ENCODE measurements at regions not wholly inside any gene's neighbourhood (a gene's known extent, or its start where the extent isn't known, plus 50 kb on each side); places are given as distances from the start of the nearest gene placed in this dataset.
"Not testable (repeated sequence)": the region's sequence is repeated elsewhere in the genome, so short reads cannot be mapped to it uniquely, and the experiment has no call there.

DNA sequence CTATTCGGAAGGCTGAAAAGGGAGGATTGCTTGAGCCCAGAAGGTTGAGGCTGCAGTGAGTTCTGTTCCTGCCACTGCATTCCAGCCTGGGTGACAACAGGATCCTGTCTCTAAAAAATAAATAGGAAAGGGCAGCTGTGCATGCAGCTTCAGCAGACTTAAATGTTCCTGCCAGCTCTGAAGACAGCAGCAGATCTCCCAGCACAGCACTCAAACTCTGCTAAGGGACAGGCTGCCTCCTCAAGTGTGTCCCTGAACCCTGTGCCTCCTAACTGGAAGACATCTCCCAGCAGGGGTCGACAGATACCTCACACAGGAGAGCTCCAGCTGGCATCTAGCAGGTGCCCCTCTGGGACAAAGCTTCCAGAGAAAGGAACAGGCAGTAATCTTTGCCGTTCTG is 117.9 kb downstream of the CXCL12 start:
- DNase-seq, result no peak

- no peak for DNase-seq
Measured at GRCh38 chr10:44264244-44264643, 120.7 kb downstream of the CXCL12 start.

DNA sequence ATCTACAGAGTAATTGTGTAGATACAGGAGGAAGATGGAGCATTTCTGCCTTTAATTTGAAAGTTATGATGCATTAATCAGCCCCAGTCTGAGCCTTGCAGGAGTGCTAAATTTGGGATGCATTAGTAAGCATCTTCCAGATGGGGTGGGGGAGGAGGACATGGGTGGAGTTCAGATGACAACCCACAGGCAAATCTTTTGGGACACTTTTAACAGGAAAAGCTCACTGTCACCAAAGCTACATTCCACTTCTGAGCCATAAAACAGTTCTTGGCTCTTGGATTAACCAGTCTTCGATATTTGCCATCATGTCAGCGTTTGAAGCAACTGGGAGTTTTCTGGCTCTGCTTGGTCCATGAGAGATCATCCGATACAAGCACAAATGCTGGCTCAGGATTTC is 121.1 kb downstream of the CXCL12 start:
- no peak for DNase-seq

- no peak for DNase-seq
Measured at GRCh38 chr10:44262551-44263251, 122.2 kb downstream of the CXCL12 start.

GRCh38 chr10:44261710-44262455 is 123.0 kb downstream of the CXCL12 start:
- no peak for DNase-seq

- no peak for DNase-seq
Measured at GRCh38 chr10:44261296-44261695, 123.6 kb downstream of the CXCL12 start.

DNA sequence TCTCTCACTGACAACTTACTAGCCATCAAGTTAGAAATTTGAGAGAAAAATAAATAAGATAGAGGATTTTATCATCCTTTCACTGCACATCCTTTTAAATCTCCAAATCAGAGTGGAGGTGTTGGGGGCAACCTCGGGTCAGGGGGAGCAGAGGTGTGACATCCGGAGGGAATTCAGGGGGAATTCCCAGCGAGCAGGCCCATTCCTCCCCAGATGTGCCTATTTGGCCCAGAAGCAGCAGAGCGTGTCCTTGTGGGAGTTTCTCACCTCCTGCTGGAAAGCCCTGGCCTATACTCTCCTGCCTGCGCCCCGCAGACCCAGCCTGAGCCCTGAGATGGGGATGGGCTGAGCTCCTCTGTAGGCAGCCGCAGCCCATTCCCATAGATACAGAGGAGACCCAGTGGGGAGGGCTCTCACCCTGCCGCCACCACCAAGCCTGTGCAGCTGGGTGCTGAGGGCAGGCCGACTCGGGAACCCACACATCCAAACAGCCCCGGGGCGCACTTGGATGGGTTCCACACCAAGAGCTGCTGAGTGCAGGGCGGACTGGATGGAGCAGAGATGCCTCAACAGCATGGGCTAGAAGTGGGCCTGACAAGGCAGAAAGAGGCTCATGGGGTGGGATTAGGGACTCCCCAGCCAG is 124.5 kb downstream of the CXCL12 start:
- DNase-seq, result no peak

DNA sequence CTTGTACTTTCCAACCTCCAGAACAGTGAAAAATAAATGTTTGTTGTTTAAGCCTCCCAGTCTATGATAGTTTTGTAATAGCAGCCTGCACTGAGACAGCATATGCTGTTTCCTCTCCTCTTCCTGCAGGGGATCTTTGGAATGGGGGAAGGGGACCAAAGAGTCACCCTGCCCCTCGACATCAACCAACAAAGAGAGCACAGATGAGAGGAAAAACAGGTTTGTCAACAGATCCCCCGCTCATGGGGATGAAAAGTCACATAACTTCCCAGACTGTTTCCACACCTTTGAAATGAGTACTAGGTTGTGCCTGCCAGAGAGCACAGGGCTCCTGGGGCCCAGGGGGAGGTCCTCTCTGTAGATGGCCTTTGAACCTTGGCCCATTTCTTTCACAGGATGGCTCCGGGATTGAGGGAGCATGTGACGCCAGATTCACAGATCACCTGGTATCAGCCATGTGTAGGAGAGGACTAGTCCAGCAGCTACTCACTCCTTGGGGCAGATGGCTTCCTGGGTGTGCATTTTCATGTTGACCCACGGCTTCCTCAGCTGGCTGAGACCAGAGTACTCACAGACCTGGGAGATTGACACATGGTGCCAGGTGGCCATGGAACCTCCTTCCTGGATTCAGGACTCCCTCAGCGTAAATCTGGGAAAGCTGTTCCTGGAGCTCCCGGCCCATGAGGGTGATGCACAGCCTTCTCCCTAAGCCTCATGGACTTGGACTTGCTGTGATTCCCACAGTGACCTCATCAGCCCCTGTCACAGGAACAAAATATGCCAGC is 125.6 kb downstream of the CXCL12 start:
- no peak for DNase-seq

DNA sequence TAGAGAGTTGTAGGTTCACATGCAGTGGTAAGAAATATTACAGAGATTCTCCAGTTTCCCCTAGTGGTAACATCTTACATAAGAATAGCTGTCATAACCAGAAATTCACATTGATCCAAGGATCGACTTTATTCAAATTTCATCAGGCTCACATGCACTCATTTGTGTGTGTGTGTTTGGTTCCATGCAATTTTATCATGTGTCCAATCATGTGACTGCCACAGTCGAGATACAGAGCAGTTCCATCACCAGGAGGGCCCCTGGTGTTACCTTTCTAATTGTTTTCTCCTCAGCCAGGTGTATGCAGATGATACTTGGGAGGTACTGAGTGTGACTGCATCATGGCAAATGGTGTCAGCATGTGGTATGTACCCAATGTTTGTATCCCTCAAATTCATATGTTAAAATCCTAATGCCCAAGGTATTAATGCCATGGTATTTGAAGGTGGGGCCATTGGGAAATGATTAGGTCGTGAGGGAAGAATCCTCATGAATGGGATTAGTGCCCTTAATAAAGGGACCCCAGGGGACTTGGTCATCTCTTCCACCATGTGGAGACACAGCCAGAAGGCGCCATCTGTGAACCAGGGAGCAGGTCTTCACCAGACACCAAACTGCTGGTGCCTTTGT is 126.3 kb downstream of the CXCL12 start:
- no peak for DNase-seq

DNA sequence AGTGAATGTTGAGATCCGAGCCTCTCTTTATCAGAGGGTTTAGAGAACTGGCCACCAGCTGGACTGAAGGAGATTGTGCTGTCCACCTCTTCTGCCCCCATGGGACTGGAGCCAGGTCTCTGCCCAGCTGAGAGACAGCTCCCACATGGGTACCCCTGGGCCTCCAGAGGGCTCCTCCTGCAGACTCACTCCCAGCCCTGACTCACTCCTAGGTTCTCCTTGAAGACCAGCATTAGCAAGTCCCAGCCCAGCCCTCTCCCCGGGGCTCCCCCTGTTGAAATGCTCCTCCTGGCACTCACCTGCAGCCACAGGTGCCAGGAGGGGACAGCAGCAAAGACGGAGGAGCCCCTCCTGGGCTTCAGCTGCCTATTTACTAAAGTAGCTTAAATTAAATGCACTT is 126.9 kb downstream of the CXCL12 start:
- DNase-seq, result no peak

- DNase-seq, result no peak
Measured at GRCh38 chr10:44253769-44254462, 131.0 kb downstream of the CXCL12 start.

GRCh38 chr10:44252631-44253030 is 132.3 kb downstream of the CXCL12 start:
- DNase-seq, result not testable (repeated sequence)

DNA sequence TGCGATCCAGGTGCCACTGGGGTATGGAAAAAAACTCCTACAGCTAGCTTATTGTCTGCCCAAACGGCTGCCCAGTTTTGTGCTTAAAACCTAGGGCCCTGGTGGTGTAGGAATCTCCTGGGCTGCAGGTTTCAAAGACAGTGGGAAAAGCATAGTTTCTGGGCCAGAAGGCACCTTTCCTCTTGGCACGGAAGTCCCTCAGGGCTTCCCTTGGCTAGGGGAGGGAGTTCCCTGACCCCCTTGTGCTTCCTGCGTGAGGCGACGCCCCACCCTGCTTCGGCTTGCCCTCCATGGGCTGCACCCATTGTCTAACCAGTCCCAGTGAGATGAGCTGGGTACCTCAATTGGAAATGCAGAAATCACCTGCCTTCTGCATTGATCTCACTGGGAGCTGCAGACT is 135.0 kb downstream of the CXCL12 start:
- not testable (repeated sequence) for DNase-seq

- DNase-seq, result no peak
Measured at GRCh38 chr10:44249490-44249889, 135.4 kb downstream of the CXCL12 start.

- DNase-seq, result not testable (repeated sequence)
Measured at GRCh38 chr10:44246700-44247099, 138.2 kb downstream of the CXCL12 start.

DNA sequence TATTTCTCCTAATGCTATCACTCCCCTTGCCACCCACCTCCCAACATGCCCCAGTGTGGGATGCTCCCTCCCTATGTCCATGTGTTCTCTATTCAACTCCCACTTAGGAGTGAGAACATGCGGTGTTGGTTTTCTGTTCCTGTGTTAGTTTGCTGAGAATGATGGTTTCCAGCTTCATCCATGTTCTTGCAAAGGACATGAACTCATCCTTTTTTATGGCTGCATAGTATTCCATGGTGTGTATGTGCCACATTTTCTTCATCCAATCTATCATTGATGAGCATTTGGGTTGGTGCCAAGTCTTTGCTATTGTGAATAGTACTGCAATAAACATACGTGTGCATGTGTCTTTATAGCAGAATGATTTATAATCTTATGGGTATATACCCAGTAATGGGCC is 138.6 kb downstream of the CXCL12 start:
- DNase-seq, result not testable (repeated sequence)

- DNase-seq, result no peak
Measured at GRCh38 chr10:44245601-44245938, 139.3 kb downstream of the CXCL12 start.

- DNase-seq, result no peak
Measured at GRCh38 chr10:44244745-44245600, 139.9 kb downstream of the CXCL12 start.

DNA sequence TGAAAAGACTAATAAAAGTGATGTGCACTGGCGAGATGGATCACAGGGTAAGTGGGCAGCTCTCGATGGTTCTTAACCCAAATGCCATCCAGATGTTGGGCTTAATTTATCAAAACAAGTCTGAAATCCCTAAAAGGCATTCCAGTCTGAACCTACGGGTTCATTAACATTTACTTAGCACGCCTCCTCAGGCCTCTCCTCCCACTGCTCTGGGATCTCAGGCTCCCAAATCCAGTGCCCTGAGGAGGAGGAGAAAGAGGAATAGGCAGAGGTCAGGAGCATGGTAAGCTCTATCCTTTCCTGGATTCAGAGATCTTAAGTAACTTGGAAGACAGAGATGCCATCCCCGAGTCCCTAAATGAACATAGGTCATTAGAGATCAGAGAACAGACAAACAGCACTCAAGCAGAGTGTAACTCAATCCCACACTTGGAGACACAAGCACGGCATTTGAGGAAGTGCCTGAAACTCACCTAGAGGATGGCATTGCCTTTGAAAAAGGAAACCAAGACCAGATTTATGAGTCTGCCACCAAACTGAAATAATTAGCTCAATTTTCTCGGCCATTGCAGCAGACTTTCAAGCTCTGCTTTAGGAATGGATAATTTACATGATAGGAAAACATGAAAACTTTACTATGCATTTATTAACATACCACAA is 140.9 kb downstream of the CXCL12 start:
- no peak for DNase-seq

DNA sequence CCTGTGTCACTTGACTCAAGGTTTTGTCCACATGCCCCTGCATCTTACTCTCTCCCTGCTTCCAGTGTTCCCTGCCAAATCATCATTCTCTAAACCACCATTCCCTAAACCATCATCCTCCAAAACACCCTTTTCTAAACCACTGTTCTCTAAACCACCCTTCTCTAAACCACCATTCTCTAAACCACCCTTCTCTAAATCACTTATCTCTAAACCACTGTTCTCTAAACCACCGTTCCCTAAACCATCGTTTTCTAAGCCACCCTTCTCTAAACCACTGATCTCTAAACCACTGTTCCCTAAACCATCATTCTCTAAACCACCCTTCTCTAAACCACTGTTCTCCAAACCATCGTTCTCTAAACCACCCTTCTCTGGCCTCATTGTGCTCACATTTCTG is 142.1 kb downstream of the CXCL12 start:
- DNase-seq, result no peak

DNA sequence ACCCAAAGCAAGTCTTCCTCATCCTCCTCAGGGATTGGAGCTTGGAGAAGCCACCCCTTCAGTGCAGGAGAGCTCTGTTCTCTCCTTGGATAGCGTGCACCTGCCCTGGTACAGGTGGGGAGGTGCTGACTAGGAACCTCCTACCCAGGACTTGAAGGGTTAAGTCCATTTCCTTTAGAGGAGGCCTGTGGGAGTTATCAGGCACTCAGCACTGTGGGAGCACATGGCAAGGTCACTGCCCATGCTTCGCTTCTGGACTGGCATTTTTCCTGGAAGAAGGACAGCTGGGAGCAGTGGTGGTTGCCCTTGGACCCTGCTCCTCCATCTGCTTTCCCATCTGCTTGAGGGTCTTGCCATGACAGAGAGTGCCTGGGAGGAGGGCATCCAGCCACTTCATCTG is 142.8 kb downstream of the CXCL12 start:
- no peak for DNase-seq

Data from CD4-positive, alpha-beta T cell treated with Interleukin-17A for 4 hours (primary cell).